ENCODE measurements at regions not wholly inside any gene's neighbourhood (a gene's known extent, or its start where the extent isn't known, plus 50 kb on each side); places are given as distances from the start of the nearest gene placed in this dataset.

GRCh38 chr2:23132823-23133595, 252.0 kb upstream of the KLHL29 start:
- TF ChIP-seq SIN3A (IDR thresholded peaks at IDR 0.05; ENCODE audit: borderline replicate concordance, insufficient read depth, low read length) (no peak), TAF1 (IDR thresholded peaks at IDR 0.05; ENCODE audit: borderline replicate concordance, insufficient read depth, low read length) (no peak), FOXP2 (optimal IDR thresholded peaks at IDR 0.05; ENCODE audit: borderline replicate concordance, extremely low read depth, extremely low read length, insufficient read depth) (no peak), POLR2AphosphoS5 (IDR thresholded peaks at IDR 0.05; ENCODE audit: low read depth, low read length) (no peak), REST (IDR thresholded peaks at IDR 0.05; ENCODE audit: insufficient read depth in 1 of 2, low read depth in 2 of 2, low read length in 2 of 2) (no peak)

GRCh38 chr2:23134726-23135125, 250.3 kb upstream of the KLHL29 start:
- TF ChIP-seq FOXP2 (optimal IDR thresholded peaks at IDR 0.05; ENCODE audit: borderline replicate concordance, extremely low read depth, extremely low read length, insufficient read depth), result no peak
- TF ChIP-seq SIN3A (IDR thresholded peaks at IDR 0.05; ENCODE audit: borderline replicate concordance, insufficient read depth, low read length), result no peak
- TF ChIP-seq REST (IDR thresholded peaks at IDR 0.05; ENCODE audit: insufficient read depth in 1 of 2, low read depth in 2 of 2, low read length in 2 of 2), result no peak
- no peak for TF ChIP-seq TAF1 (IDR thresholded peaks at IDR 0.05; ENCODE audit: borderline replicate concordance, insufficient read depth, low read length)
- TF ChIP-seq POLR2AphosphoS5 (IDR thresholded peaks at IDR 0.05; ENCODE audit: low read depth, low read length), result no peak

- no peak for TF ChIP-seq FOXP2 (optimal IDR thresholded peaks at IDR 0.05; ENCODE audit: borderline replicate concordance, extremely low read depth, extremely low read length, insufficient read depth)
- no peak for TF ChIP-seq TAF1 (IDR thresholded peaks at IDR 0.05; ENCODE audit: borderline replicate concordance, insufficient read depth, low read length)
- no peak for TF ChIP-seq REST (IDR thresholded peaks at IDR 0.05; ENCODE audit: insufficient read depth in 1 of 2, low read depth in 2 of 2, low read length in 2 of 2)
These were observed 249.4 kb upstream of the KLHL29 start for GRCh38 chr2:23135481-23136100.

- TF ChIP-seq SIN3A (IDR thresholded peaks at IDR 0.05; ENCODE audit: borderline replicate concordance, insufficient read depth, low read length) (no peak), TAF1 (IDR thresholded peaks at IDR 0.05; ENCODE audit: borderline replicate concordance, insufficient read depth, low read length) (no peak), FOXP2 (optimal IDR thresholded peaks at IDR 0.05; ENCODE audit: borderline replicate concordance, extremely low read depth, extremely low read length, insufficient read depth) (no peak), POLR2AphosphoS5 (IDR thresholded peaks at IDR 0.05; ENCODE audit: low read depth, low read length) (no peak), REST (IDR thresholded peaks at IDR 0.05; ENCODE audit: insufficient read depth in 1 of 2, low read depth in 2 of 2, low read length in 2 of 2) (no peak)
These were observed 247.8 kb upstream of the KLHL29 start for GRCh38 chr2:23137166-23137565.

Data from PFSK-1 (cell line).